Suppressor macrophage treated with lipopolysaccharide for 1 hour (primary cell): ENCODE measurements at regions not wholly inside any gene's neighbourhood (a gene's known extent, or its start where the extent isn't known, plus 50 kb on each side); places are given as distances from the start of the nearest gene placed in this dataset.
"Not testable (repeated sequence)": the region's sequence is repeated elsewhere in the genome, so short reads cannot be mapped to it uniquely, and the experiment has no call there.

ENCODE experiments used
- DNase-seq, 3 donors: peaks; one replicate each; pipeline ENCODE4 v3.0.0-alpha.2; 2020 to 2022

DNA sequence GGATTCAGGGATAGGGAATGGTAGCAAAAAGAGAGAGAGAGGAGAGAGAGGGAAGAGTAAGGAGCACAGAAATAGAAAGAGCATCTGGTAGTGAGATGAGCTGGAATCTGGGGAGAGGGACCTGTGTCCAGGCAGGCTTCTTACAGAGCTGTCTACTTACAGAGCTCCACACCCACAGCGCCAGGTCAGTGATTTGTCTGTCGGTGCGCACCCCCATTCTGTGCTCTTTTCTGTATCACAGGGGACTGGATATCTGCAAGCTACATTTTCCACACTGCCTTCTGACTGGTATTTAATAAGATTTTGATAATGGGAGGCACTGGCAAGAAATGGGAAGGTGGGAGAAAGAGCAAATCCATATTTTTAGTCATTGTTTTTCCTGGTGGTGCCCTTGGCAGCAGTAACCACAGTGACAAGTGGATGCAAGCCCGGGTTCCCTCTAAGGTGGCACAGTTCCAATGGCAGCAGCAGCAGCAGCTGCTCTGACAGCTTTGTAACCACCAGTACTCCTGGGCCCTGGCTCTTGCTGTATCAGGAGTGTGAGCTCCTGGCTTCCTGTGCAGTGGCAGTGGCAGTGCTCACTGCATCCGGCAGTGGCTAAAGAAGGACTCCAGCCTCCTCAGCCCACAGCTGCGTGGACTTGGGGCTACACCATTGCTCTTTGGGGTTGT is 300.5 kb downstream of the TRIML1 start:
- DNase-seq, result no peak

GRCh38 chr4:188444500-188444899 is 305.3 kb downstream of the TRIML1 start:
- DNase-seq, result no peak

DNA sequence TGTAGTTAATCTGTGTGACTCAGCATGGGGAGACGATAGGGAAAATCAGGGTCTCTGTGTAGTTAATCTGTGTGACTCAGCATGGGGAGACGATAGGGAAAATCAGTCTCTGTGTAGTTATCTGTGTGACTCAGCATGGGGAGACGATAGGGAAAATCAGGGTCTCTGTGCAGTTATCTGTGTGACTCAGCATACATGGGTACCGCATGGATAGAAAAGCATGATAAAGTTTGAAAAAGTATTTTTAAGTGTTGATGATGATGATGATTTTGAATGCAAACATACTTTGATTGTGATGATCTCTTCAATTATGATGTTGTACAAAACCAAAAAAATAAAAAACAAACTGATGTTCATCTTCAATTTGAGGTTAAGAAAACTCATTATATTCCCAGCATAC is 309.8 kb downstream of the TRIML1 start:
- DNase-seq, result not testable (repeated sequence)

DNA sequence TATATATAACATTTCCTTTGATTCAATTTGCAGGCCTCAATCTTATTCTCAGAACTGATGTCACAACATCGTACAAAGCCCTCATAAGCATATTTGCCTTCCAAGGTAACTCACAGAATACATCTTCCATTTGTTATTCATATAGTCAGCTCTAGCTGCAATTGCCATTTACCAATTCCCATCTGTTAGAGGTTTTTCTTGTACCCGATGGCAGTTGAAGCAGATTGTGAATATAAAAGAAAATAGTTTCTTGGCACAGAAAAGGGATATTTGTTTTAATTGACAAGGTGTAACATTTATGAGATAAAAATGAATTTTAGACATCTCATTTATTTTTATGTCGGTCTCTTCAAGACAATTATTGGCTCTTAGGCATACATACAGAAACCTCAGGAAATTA is 311.3 kb downstream of the TRIML1 start:
- DNase-seq, result no peak

DNA sequence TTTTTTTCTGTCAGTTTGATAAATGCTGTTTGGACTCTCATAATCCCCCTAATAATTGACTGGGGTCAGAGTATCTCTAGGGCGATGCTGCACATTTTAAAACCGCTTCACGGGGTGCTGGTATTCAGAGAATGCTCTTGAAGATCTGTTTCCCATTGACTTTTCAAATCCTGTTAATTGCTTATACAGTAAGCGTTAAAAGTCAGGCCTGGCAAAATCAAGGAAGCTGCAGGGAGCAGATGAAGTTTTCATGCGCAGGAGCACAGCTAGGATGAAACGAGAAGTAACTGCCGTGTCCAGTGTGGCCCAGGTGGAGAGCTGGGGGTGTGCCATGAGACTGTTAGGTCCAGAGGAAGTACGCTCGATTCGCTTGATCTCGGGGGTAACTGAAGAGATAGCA is 312.9 kb downstream of the TRIML1 start:
- DNase-seq, result no peak

DNA sequence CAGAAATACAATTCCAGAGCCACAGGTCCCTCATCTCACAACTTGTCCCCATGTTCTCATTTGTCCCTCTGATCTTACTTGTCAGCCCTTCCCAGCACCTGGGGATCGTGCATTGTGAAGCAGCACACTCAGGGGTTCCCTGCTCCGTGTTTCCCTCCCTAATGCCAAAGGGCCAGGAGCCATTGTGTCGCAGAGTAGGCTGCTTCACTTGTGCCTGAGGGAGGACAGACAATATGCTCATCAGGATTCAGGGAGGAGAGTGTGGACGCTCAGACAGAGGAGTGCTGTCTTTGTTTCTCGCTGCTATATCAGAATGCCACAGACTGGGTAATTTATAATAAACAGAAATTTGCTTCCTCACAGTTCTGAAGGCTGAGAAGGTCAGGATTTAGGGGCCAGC is 315.3 kb downstream of the TRIML1 start:
- no peak for DNase-seq

GRCh38 chr4:188455062-188455752 is 316.0 kb downstream of the TRIML1 start:
- no peak for DNase-seq

DNA sequence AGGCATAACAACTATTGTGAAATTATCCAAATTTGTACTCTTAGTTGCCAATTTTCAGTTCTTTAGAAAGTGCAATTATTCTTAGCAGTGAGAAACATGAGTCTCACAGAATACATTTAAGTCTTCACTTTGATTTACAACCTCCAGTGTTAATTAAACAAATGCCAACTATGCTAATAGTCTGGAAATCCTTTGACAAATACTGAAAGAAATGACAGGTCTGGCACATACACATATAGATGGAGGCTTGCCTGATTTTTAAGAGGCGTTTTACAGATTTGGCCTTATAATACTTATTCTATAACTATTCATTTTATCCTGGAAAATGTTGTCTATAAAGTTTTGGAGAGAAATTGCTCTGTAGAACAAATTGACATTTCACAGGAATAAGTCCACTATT is 320.1 kb downstream of the TRIML1 start:
- DNase-seq, result no peak

- no peak for DNase-seq
These were observed 324.7 kb downstream of the TRIML1 start for GRCh38 chr4:188463909-188464308.

DNA sequence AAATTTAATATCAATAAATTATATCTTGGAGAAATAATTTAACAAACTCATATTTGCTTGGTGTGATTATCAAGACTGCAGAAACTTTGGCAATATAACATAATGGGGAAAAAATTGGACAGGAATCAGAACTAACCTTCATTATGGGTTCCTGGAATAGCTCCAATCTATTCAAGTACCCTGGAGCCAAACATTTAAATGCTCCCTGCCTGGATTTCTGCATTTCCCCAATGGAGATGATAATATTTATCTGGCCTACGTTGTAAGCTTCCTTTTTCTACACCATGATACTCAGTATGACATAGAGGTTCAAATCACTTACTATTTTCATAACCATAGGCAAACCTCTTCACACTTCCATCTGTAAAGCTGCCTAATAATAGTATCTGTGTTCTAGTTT is 326.8 kb downstream of the TRIML1 start:
- no peak for DNase-seq

- DNase-seq, result no peak
These were observed 345.0 kb downstream of the TRIML1 start for GRCh38 chr4:188484256-188484655.

GRCh38 chr4:188485906-188486305 is 346.7 kb downstream of the TRIML1 start:
- DNase-seq, result no peak

DNA sequence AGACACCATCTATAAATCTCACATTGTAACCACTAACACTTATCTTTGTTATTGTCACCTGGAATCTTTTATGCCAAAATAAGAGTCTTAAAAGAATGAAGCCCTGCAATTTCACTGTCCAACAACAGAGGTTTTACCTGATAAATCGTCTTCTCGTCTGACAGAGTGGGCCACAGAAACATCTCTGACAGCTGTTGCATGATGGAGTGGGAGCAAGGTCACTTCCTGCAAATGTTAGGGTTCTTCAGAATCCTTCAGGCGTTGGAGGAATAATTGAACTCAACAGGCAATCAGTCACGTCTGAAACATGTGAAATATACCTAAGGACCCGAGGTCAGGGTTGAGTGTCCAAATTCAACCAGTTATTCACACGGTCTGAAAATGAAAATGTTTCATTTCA is 353.6 kb downstream of the TRIML1 start:
- DNase-seq, result no peak

DNA sequence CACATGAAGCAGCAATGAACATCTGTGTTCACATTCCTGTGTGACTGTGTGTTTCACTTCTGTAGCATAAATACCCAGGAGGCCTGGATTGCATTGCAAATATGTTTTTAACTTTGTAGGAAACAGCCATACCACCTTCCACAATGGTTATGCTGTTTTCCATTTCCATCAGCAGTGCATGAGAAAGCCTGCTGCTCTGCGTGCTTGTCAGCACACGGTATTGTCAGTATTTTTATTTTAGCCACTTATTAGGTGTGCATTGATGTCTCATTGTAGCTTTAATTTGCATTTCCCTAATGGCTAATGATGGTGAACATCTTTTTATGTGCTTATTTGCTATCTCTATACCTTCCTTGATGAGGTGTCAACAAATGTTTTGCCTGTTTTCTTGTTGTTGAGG is 355.9 kb downstream of the TRIML1 start:
- no peak for DNase-seq

GRCh38 chr4:188511431-188511830 is 372.2 kb downstream of the TRIML1 start:
- no peak for DNase-seq

GRCh38 chr4:188532751-188533150 is 393.5 kb downstream of the TRIML1 start:
- DNase-seq, result no peak

DNA sequence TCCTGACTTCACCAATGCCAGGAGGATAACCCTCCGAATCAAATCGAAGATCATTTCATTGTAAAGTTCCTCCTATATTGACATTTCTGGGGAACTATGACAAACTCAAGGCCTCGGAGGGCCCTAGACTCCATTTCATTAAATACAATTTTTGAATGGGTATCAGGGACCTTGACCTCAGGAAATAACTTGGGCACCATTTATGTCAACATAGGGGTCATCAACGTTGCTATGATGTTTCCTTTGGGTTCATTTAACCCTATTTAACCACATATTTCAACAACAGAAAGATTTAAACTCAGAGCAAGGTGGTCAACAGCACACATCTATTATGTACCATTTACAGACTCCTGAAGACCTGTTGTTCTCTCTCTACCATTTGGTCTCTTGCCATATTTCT is 395.1 kb downstream of the TRIML1 start:
- no peak for DNase-seq

DNA sequence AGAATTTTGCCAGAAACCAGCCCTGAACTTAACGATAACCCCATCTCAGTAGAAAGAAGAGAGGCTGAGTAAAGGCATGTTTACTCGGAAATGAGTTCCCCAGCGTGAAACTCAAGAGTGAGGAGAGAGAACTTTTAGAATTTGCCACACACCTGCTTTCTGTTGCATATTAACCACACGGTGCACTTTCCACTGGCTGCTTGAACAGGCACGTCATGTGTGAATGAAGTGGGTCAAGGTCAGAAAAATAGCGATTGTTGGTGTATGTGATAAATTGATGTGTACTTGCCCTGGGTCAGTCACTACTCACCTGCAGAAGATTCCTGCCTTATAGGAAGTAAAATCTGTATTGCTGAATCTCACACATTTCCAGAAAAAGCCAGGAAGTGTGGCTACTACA is 395.7 kb downstream of the TRIML1 start:
- DNase-seq, result no peak

GRCh38 chr4:188536826-188537225 is 397.6 kb downstream of the TRIML1 start:
- DNase-seq, result no peak

- DNase-seq, result no peak
These were observed 411.1 kb downstream of the TRIML1 start for GRCh38 chr4:188550296-188550695.

GRCh38 chr4:188551156-188551555 is 411.9 kb downstream of the TRIML1 start:
- DNase-seq, result no peak

DNA sequence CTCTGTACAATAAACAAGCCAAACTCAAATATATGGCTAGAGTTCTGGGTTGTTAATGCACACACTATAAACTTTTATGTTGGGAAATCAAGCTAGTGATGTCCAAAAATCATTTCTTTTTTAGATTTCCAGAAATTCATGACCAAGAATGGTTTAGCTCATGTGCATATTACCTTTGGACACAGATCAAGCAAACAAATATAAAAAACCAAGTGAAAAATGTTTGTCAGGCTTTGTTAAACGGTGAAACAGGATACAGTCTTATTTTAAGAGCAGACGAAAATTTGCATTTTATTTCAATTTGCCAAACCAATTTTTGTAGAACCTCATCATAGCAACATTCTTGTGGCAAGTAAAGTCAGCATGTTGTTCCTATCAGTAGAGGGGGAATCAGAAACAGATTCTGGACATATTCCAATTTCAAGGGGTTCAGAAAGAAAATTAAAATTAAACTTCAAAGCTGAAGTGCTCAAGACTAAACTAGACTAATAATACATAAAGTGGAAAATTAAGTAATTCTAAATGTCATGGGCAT is 413.6 kb downstream of the TRIML1 start:
- DNase-seq, result no peak

DNA sequence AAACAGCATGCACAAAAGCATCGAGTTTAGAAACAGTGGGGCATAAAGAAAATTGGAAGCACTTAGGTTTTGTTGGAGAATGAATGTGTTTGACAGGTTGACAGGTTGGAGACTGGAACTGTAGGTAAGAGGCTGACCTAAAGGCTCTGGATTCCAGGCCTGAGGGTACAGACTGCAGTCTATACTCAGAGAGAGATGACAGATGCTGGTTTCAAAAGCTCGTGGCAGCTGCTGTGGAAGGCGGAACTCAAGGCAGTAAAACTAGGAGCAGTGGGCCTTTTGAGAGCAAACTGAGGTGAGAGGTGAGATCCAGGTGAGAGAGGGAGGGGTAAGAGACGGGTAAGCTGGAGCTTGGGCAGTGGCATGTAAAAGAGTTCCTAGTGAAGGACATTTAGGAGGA is 415.2 kb downstream of the TRIML1 start:
- DNase-seq, result no peak

- DNase-seq, result no peak
These were observed 433.9 kb downstream of the TRIML1 start for GRCh38 chr4:188573104-188573503.

GRCh38 chr4:188578657-188579056 is 439.4 kb downstream of the TRIML1 start:
- no peak for DNase-seq
